ENCODE measurements at regions not wholly inside any gene's neighbourhood (a gene's known extent, or its start where the extent isn't known, plus 50 kb on each side); places are given as distances from the start of the nearest gene placed in this dataset.

DNA sequence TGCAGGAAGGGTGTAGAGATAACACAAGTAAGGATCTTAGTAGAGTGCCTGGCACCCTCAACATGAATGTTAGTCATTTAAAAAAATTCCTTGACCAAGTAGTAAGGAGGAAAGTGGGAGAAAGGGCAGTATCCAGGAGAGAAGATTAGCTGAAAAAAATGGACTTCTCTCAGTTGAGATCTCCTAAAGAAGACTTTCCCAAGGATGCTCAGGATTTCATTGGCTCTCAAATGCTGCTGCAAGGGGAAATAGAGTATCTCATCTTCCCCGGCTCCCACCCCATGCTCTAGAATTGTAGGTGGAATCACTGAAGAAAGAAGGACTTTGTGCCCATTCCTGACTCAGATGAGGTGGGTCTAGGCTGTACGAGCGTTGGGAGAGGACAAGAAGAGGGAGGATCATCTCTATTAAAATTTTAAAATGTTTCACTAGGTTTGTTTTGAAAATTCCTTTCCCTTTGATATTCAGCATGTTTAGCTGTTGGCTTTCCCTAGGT is 231.1 kb downstream of the MYCN start (continued):
- no peak for TF ChIP-seq USF2 (IDR thresholded peaks at IDR 0.05; ENCODE audit: low read length)

Measured in H1 (cell line).